GM19463 (cell line): ENCODE measurements at regions not wholly inside any gene's neighbourhood (a gene's known extent, or its start where the extent isn't known, plus 50 kb on each side); places are given as distances from the start of the nearest gene placed in this dataset.

Experiments
- ATAC-seq: cut with Tn5 transposase; IDR thresholded peaks from one replicate; pipeline ENCODE4 v1.9.1; 2021; ENCODE audit warnings: mild to moderate bottlenecking, moderate library complexity; ENCODE audit not compliant: unreplicated experiment

GRCh38 chr12:84290168-84290567 lies 622.4 kb downstream of the SLC6A15 start:
- no peak for ATAC-seq

DNA sequence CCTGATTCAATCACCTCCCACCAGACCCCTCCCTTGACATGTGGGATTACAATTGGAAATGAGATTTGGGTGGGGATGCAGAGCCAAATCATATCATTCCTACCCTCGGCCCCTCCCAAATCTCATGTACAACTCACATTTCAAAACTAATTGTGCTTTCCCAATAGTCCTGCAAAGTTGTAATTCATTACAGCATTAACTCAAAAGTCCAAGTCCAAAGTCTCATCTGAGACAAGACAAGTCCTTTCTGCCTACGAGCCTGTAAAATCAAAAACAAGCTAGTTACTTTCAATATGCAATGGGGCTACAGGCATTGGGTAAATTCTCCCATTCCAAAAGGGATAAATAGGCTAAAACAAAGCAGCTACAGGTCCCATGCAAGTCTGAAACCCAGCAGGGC lies 634.6 kb downstream of the SLC6A15 start:
- ATAC-seq, result no peak

DNA sequence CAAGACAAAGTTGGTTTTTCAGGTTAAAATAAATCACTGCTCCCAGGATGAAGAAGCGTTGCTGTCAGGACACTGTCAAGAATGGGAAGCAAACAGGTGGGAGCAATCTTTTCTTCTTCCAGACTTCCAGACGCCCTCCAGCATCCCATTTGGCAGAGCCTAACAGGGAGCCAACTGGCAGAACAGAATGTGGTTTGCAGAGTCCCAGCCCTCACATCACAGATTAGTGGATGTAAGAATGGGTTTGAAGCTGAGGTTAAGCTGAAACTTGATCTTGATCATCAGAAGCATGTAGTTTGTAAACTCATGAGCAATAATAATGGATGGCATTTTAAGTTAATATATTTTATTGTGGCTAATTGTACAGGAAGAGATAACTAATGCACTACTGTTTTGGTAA lies 636.4 kb downstream of the SLC6A15 start:
- no peak for ATAC-seq

- ATAC-seq, result no peak
Measured at GRCh38 chr12:84272324-84272723, 640.3 kb downstream of the SLC6A15 start.

DNA sequence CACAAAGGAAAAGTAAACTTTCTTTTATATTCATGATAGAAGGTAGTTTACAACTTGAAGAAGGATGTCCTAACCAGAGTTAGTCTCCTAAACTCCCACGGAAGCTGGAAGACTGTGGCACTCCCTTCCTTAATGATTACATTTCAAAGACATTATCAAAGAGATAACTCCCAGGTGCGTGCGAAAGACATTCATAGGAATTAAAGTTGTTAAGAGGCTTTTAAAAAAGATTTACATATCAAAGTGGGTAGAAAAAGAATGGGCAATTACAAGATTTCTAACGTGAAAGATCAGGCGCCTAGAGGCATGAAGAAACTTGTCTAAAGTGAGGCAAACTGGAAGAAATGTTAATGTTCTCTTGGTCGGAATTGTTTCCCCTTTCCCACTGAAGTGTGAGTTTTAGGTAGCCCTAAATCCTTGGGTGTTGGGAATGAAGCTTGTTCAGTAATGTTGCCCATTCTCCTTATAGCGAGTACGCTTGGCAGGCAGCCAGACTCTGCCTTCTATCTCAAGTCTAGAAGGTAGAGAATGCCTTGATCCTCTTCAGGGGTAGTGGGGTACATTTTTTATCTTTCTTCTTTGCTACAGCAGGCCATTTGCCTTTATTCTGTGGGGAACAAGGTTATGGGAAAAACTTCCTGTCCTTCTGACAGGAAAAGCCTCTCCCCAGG lies 642.0 kb downstream of the SLC6A15 start:
- no peak for ATAC-seq

DNA sequence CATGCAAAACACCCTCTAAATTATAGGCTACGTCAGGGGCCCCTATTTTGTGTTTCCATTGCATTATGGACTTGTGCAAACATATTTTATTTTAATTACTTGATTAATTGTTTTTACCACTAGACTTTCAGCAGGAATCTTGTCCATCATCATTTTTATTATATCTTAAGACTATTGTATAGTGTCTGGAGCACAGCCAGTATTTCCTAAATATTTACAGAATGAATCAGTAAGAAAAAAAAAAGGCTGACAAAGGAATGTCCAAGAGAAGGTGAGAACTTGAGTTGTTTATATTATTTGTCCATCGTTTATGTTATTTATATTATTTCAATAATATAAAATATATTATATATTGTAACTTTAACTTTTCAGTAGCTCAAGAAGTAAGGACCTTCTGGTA lies 664.7 kb downstream of the SLC6A15 start:
- no peak for ATAC-seq

DNA sequence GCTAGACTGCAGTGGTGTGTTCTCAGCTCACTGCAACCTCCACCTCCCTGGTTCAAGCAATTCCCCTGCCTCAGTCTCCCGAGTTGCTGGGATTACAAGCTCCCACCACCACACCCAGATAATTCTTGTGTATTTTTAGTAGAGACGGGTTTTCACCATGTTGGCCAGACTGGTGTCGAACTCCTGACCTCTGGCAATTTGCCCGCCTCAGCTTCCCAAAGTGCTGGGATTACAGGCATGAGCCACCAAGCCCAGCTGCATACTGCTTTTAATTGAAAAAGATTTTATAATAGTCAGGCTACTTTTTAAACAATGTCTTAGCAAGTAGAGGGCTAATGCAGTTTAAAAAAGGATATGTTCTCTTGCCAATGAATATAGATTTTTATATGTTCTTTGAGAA lies 668.9 kb downstream of the SLC6A15 start:
- no peak for ATAC-seq

DNA sequence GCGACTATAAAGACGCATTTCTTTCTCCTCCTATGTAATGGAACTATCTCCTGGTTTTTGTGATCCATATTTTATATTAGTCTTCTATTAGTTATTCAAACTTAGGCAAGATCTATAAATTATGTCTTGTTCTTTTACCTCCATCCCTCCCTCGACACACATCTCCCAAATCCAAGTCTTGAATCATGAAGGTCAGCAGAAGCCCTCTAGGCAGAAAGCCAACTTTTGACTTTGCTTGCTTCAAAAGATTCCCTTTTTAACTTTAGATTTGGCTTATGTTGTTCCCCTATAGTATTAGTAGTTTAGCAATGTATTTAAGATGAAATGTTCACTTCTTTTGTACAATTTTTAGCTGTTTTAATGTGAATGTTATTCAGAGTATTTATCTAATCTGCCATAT lies 689.8 kb downstream of the SLC6A15 start:
- ATAC-seq, result no peak

DNA sequence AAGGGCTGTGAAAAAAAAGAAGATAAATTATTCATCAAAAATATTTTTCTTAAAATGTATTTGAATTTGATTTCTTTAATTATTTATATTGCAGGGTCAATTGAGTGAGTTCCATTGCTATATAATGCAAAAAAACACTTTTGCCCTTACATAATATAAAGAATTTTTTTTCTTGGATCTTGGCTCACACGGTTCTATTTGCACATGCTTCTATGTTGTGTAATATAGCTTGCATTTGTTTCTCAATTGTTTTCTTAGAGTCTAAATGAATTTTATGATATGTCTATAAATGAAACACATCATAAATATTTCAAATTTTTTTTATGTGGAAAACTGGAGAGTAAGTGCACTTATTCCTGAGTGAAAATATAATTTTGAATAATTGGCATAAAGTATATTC lies 694.2 kb downstream of the SLC6A15 start:
- no peak for ATAC-seq

GRCh38 chr12:84201976-84202375 lies 710.6 kb downstream of the SLC6A15 start:
- ATAC-seq, result no peak

DNA sequence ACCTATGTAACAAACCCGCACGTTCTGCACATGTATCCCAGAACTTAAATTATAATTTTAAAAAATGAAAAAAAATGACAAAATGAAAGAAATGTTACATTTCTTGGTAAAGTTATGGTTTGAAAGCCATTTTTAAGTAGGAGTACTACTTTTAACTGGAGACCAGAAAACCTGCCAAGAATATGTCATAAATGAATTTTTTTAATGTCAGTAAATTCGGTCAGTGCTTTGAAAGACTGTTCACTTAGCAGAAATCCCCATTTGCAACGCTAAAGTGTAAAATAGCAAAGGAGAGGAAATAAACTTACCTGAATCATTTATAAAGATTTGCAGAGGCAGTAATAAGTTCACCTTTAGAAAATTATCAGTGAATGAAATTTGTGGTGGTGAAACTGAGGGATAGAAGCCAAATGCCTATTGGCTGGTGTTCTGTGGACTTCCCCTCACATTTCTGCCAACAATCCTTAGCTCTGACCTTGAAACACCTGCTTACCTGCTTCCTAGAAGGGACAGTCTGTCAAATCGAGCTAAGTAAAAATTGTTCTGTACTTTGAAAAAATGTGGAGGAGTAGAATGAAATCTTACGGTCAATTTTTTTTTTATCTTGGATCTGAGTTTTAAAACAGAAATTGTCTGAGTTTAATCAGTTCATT lies 714.2 kb downstream of the SLC6A15 start:
- no peak for ATAC-seq

DNA sequence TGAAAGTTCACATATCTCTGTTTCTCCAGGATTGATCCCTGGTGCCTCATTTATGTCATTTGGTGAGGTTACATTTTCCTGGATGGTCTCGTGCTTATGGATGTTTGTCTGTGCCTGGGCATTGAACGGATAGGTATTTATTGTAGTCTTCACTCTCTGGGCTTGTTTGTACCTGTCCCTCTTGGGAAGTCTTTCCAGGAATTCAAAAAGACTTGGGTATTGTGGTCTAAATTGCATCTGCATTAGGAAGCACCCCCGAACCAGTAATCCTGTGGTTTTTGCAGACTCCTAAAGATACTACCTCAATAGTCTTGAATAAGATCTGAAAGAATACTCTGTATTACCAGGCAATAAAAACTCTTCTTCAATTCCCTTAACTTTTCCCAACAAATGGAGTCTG lies 720.8 kb downstream of the SLC6A15 start:
- no peak for ATAC-seq

- no peak for ATAC-seq
Measured at GRCh38 chr12:84186433-84186832, 726.2 kb downstream of the SLC6A15 start.

GRCh38 chr12:84183576-84183975 lies 729.0 kb downstream of the SLC6A15 start:
- no peak for ATAC-seq

- ATAC-seq, result no peak
Measured at GRCh38 chr12:84174115-84174514, 738.5 kb downstream of the SLC6A15 start.

DNA sequence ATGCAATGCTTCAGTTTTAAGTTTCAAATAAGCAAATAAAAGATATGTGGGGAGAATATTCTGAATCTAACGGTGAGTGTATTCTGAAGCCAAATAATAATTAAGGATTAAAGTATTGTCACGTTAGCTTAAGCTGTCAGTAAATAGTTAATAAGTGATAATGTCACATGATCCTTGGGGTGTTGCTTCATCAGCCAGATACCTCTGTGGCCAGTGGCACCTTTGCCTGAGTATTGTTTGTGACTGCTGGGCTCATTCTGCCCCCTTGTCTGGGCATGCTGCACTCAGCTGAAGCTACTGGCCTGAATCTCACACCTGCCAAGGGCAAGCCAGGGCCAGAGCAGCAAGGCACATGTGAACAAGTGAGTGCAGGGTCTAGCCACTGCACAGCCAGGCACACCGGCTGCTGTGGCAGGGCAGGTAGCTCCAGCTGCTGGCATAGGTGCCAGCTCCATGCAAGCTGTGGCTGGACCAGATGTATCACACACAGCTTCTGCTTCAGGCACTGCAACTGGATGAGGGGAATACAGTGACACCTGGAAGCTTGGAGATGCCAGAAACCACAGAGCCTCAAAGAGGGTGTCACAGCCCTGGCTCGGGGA lies 739.7 kb downstream of the SLC6A15 start:
- ATAC-seq, result no peak

DNA sequence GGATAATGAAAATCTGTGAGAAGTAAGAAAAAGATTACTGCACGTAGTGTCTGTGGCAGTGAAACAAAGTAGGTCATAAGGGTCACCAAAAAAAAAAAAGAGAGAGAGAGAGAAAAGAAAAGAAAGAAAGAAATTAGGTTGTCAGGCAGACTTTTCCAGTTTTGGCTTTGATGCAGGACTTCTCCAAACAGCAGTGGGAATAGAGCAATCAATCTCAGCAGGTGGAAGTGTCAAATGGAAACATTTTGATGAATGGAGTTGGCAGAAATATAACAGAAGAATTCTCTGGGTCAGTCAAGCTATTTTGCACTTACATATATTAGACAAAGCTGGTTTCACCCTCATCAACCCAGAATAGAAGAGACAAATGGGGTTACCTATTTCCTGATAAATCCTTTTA lies 745.8 kb downstream of the SLC6A15 start:
- no peak for ATAC-seq

DNA sequence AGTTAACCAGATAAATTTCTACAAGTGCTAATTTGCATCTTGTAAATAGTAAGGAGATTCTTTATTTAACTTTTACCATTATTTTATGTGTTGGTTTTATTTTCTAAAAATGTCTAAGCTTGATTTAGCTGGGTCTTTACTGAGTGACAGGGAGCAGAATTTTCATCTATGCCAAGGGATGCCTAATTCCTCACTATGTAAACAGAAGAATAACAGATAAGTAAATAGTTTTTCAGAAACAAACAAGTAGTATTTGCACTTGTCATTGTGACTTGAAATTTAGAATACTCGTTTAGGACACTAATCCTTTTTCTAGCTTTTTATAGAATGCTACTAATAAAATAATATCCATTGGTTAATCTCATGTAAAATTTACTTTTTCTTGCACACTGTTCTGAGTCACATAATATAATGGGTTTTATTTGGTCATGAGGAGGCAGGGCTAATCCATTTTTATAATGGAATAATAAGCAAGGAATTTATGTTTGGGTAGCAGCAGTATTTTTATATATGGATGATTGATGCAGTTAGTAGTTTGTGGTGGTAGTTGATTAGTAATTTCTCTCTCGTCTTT lies 746.5 kb downstream of the SLC6A15 start:
- ATAC-seq, result no peak

DNA sequence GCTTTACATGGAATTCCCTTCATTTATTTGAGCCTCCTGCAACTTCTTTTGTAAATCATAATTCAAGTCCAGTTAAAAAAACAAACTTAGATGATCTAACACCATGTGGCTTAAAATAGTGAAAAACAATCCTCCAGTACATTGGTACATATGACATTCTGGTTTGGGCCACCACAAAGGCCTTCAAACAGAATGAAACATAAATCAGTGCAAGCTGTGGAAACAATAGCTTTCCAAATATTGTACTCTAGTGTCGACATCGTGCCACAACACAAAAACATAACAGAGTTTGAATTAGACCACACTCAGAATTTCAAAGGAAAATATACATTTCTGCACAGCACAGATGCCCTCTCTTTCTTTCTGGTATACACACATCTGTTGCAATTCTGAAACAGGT lies 751.3 kb downstream of the SLC6A15 start:
- ATAC-seq, result no peak

DNA sequence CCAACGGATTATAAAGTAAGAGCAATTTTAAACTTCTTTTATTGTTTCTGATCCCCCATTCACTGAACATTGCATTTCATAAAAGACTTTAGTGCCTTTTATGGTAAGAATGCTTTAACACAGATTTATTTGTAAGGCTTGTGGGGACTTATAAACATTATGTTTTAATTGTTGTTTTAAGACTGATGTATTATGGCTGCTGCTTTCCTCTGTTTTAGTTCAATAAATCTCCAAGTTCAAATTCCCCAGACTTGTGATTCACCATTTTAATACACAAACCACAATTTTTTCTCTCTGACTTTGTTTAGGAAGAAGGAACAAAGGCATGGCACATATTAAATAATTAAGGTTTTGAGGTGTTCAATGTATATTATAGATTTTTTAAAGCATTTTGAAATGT lies 753.3 kb downstream of the SLC6A15 start:
- ATAC-seq, result no peak

GRCh38 chr12:84157170-84157569 lies 755.4 kb downstream of the SLC6A15 start:
- no peak for ATAC-seq
